K562 (cell line): ENCODE measurements at regions not wholly inside any gene's neighbourhood (a gene's known extent, or its start where the extent isn't known, plus 50 kb on each side); places are given as distances from the start of the nearest gene placed in this dataset.

Experiments
- EGR1 ChIP-seq: fragments of 450-650 bp; conservative IDR thresholded peaks from 2 replicates; pipeline ENCODE4 v1.6.1; 2017; ENCODE audit warnings: mild to moderate bottlenecking
- ESRRB ChIP-seq: fragments of 250-450 bp; sonication (Bioruptor Pico); IDR thresholded peaks from 2 replicates; pipeline ENCODE4 v1.5.0; 2020; ENCODE audit warnings: mild to moderate bottlenecking, moderate library complexity, borderline replicate concordance
- FOXK2 ChIP-seq, 2 experiments: fragments of 450-650 bp; IDR thresholded peaks in 1 of 2; conservative IDR thresholded peaks in 1 of 2; 2 replicates each; pipeline ENCODE4 v1.6.1; 2016; ENCODE audit warnings: low read depth in 2 of 2, mild to moderate bottlenecking in 1 of 2
- HDAC1 ChIP-seq, 2 experiments: fragments of 450-650 bp; IDR thresholded peaks; 2 replicates each; pipeline ENCODE4 v1.6.1; 2016 to 2017; ENCODE audit warnings: inconsistent platforms in 1 of 2, mild to moderate bottlenecking in 1 of 2, moderate library complexity in 1 of 2
- IRF2 ChIP-seq: sonication (generic); formaldehyde crosslinking; IDR thresholded peaks from 2 replicates; pipeline ENCODE4 v1.8.1; 2022; ENCODE audit warnings: mild to moderate bottlenecking, missing genetic modification reagents
- KAT7 ChIP-seq: sonication (generic); formaldehyde crosslinking; IDR thresholded peaks from 2 replicates; pipeline ENCODE4 v1.8.0; 2022; ENCODE audit warnings: missing genetic modification reagents, mild to moderate bottlenecking, borderline replicate concordance
- LEF1 ChIP-seq: fragments of 450-650 bp; IDR thresholded peaks from 2 replicates; pipeline ENCODE4 v1.6.1; 2016; ENCODE audit warnings: mild to moderate bottlenecking
- MEF2A ChIP-seq: IDR thresholded peaks from 2 replicates; pipeline ENCODE4 v1.6.1; 2011; ENCODE audit warnings: low read depth, mild to moderate bottlenecking, low read length, moderate library complexity; ENCODE audit not compliant: control insufficient read depth
- MITF ChIP-seq: IDR thresholded peaks from 2 replicates; pipeline ENCODE4 v1.6.1; 2014; ENCODE audit warnings: antibody characterized with exemption
- MNT ChIP-seq, 2 experiments: fragments of 450-650 bp; conservative IDR thresholded peaks; 2 replicates each; pipeline ENCODE4 v1.6.1; 2017; ENCODE audit warnings: mild to moderate bottlenecking in 2 of 2, moderate library complexity in 2 of 2
- NCOA4 ChIP-seq: fragments of 450-650 bp; IDR thresholded peaks from 2 replicates; pipeline ENCODE4 v1.6.1; 2018; ENCODE audit warnings: mild to moderate bottlenecking; ENCODE audit not compliant: partially characterized antibody
- NFIC ChIP-seq: fragments of 450-650 bp; IDR thresholded peaks from 2 replicates; pipeline ENCODE4 v1.6.1; 2017; ENCODE audit warnings: mild to moderate bottlenecking, inconsistent platforms
- NFXL1 ChIP-seq: fragments of 450-650 bp; formaldehyde crosslinking; IDR thresholded peaks from 2 replicates; pipeline ENCODE4 v1.4.0; 2021; ENCODE audit warnings: mild to moderate bottlenecking
- PHF21A ChIP-seq: fragments of 450-650 bp; IDR thresholded peaks from 2 replicates; pipeline ENCODE4 v1.6.1; 2017; ENCODE audit warnings: low read depth, borderline replicate concordance
- PURB ChIP-seq: sonication (generic); formaldehyde crosslinking; IDR thresholded peaks from 2 replicates; pipeline ENCODE4 v1.9.0; 2021; ENCODE audit warnings: low read depth, mild to moderate bottlenecking, missing genetic modification reagents
- PYGO2 ChIP-seq: fragments of 450-650 bp; IDR thresholded peaks from 2 replicates; pipeline ENCODE4 v1.6.1; 2016; ENCODE audit warnings: mild to moderate bottlenecking, missing genetic modification characterization, moderate library complexity, missing compliant biosample characterization
- SIN3B ChIP-seq: fragments of 450-650 bp; IDR thresholded peaks from 2 replicates; pipeline ENCODE4 v1.6.1; 2017; ENCODE audit warnings: low read depth, mild to moderate bottlenecking, moderate library complexity
- SOX6 ChIP-seq: fragments of 450-650 bp; IDR thresholded peaks from 2 replicates; pipeline ENCODE4 v1.6.1; 2014; ENCODE audit warnings: mild to moderate bottlenecking
- SRF ChIP-seq, 2 experiments: fragments of 250-450, 450-650 bp in 1 of 2; sonication (Bioruptor Pico) in 1 of 2; sonication (generic) in 1 of 2; formaldehyde crosslinking; IDR thresholded peaks; 2 replicates each; pipeline versions ENCODE4 v1.5.0 to v1.5.1; 2020 to 2022; ENCODE audit warnings: mild to moderate bottlenecking in 1 of 2, missing genetic modification reagents in 1 of 2
- SUPT5H ChIP-seq: fragments of 450-650 bp; IDR thresholded peaks from 2 replicates; pipeline ENCODE4 v1.6.1; 2016
- TAL1 ChIP-seq: fragments of 450-650 bp; IDR thresholded peaks from 2 replicates; pipeline ENCODE4 v1.6.1; 2016; ENCODE audit warnings: mild to moderate bottlenecking
- ZBTB26 ChIP-seq: fragments of 450-650 bp; formaldehyde crosslinking; IDR thresholded peaks from 2 replicates; pipeline ENCODE4 v1.4.0; 2022; ENCODE audit warnings: missing genetic modification characterization
- ZBTB34 ChIP-seq: fragments of 250-450 bp; sonication (Bioruptor Pico); IDR thresholded peaks from 2 replicates; pipeline ENCODE4 v1.8.0; 2021; ENCODE audit warnings: mild to moderate bottlenecking, moderate library complexity
- ZNF165 ChIP-seq: fragments of 250-450 bp; sonication (Bioruptor Pico); IDR thresholded peaks from 2 replicates; pipeline ENCODE4 v1.4.0; 2020; ENCODE audit warnings: borderline replicate concordance
- ZNF449 ChIP-seq: fragments of 250-450 bp; sonication (Bioruptor Pico); IDR thresholded peaks from 2 replicates; pipeline ENCODE4 v1.8.0; 2022; ENCODE audit warnings: moderate library complexity, mild to moderate bottlenecking, inconsistent platforms

- TF ChIP-seq NCOA4 (no peak), TAL1 (no peak), KAT7 (CRISPR knock-in tag) (no peak), ZBTB34 (no peak), ZBTB26 (no peak), NFIC (no peak), MEF2A (no peak), PURB (CRISPR knock-in tag) (no peak), PYGO2 (tag) (no peak), MITF (no peak), MNT (conservative IDR thresholded peaks at IDR 0.05) (no peak), SIN3B (no peak), ZNF165 (CRISPR knock-in tag) (no peak), NFXL1 (CRISPR knock-in tag) (no peak), LEF1 (peak; percentile 34; the same call in 1 of the 2 replicates), SUPT5H (no peak), FOXK2 (conservative IDR thresholded peaks at IDR 0.05 in 1 of 2, IDR thresholded peaks at IDR 0.05 in 1 of 2; ENCODE audit: low read depth in 2 of 2) (no peak), ZNF449 (CRISPR knock-in tag) (no peak), PHF21A (no peak), EGR1 (peak; percentile 78), HDAC1 (IDR thresholded peaks at IDR 0.05) (0 out of 4 replicates have a peak, but pooled peaks of 1 of the 2 experiments have one; percentile 25), ESRRB (no peak), SRF (CRISPR knock-in tag; IDR thresholded peaks at IDR 0.05) (no peak), IRF2 (CRISPR knock-in tag) (no peak), SOX6 (peak; percentile 37; the same call in 1 of the 2 replicates)
Observed at GRCh38 chr16:16828913-16829398, 450.0 kb downstream of the NPIPA7 start (continued).
